Gastroesophageal sphincter (tissue), 3 donors: ENCODE measurements at regions not wholly inside any gene's neighbourhood (a gene's known extent, or its start where the extent isn't known, plus 50 kb on each side); places are given as distances from the start of the nearest gene placed in this dataset.

Experiments
- POLR2A ChIP-seq, 2 donors: fragments of 450-650 bp; IDR thresholded peaks; one replicate each; pipeline ENCODE4 v1.6.1; 2017; ENCODE audit warnings: antibody characterized with exemption in 2 of 2, mild to moderate bottlenecking in 2 of 2, moderate library complexity in 1 of 2
- POLR2AphosphoS5 ChIP-seq: sonication (generic); formaldehyde crosslinking; IDR thresholded peaks from one replicate; pipeline ENCODE4 v1.6.1; 2017; ENCODE audit warnings: antibody characterized with exemption
- TF ChIP-seq, protein P1 (sequence below), 4 experiments: fragments of 200-600 bp in 2 of 4; fragments of 450-650 bp in 2 of 4; sonication (generic) in 1 of 4; IDR thresholded peaks; one replicate each; pipeline ENCODE4 v1.5.1; 2017 to 2019; ENCODE audit warnings: antibody characterized with exemption in 4 of 4, mild to moderate bottlenecking in 2 of 4, moderate library complexity in 2 of 4

- TF ChIP-seq POLR2AphosphoS5 (no peak), POLR2A (IDR thresholded peaks at IDR 0.05) (no peak)
- TF ChIP-seq, protein P1, sequence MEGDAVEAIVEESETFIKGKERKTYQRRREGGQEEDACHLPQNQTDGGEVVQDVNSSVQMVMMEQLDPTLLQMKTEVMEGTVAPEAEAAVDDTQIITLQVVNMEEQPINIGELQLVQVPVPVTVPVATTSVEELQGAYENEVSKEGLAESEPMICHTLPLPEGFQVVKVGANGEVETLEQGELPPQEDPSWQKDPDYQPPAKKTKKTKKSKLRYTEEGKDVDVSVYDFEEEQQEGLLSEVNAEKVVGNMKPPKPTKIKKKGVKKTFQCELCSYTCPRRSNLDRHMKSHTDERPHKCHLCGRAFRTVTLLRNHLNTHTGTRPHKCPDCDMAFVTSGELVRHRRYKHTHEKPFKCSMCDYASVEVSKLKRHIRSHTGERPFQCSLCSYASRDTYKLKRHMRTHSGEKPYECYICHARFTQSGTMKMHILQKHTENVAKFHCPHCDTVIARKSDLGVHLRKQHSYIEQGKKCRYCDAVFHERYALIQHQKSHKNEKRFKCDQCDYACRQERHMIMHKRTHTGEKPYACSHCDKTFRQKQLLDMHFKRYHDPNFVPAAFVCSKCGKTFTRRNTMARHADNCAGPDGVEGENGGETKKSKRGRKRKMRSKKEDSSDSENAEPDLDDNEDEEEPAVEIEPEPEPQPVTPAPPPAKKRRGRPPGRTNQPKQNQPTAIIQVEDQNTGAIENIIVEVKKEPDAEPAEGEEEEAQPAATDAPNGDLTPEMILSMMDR (IDR thresholded peaks at IDR 0.05): no peak
Observed at GRCh38 chr6:8268156-8268555, 165.8 kb upstream of the EEF1E1 start.
